BJ (cell line): ENCODE measurements at regions not wholly inside any gene's neighbourhood (a gene's known extent, or its start where the extent isn't known, plus 50 kb on each side); places are given as distances from the start of the nearest gene placed in this dataset.

ENCODE experiments used
- CTCF ChIA-PET: fragments of 350-600 bp; formaldehyde crosslinking; extraction: SDS; loops from one replicate; lab custom pipeline; 2021; ENCODE audit warnings: antibody characterized with exemption, inconsistent platforms; lab: Yijun Ruan, JAX
- POLR2A ChIA-PET: fragments of 300-600 bp; sonication (Branson Sonifier 250); formaldehyde crosslinking; extraction: SDS; loops from one replicate; lab custom pipeline; 2021; ENCODE audit warnings: antibody characterized with exemption; lab: Charles Lee
- DNase-seq: peaks from one replicate; pipeline ENCODE4 v3.0.0-alpha.2; 2011; ENCODE audit warnings: low read depth
- H3K27me3 ChIP-seq: 2 replicates; pipeline ENCODE4 v1.6.0; 2011; ENCODE audit warnings: low read length; ENCODE audit not compliant: control insufficient read depth, insufficient read depth
- H3K36me3 ChIP-seq: 2 replicates; pipeline ENCODE4 v1.5.1; 2011; ENCODE audit warnings: low read length; ENCODE audit not compliant: control insufficient read depth, insufficient read depth
- H3K4me3 ChIP-seq: 2 replicates; pipeline ENCODE4 v1.5.1; 2011; ENCODE audit warnings: low read depth, mild to moderate bottlenecking, control low read depth, low read length
- TF ChIP-seq, protein P1 (sequence below): IDR thresholded peaks from 2 replicates; pipeline ENCODE4 v1.5.1; 2011; ENCODE audit warnings: low read depth, mild to moderate bottlenecking, control low read depth, inconsistent platforms, low read length, moderate library complexity; ENCODE audit not compliant: insufficient read depth

DNA sequence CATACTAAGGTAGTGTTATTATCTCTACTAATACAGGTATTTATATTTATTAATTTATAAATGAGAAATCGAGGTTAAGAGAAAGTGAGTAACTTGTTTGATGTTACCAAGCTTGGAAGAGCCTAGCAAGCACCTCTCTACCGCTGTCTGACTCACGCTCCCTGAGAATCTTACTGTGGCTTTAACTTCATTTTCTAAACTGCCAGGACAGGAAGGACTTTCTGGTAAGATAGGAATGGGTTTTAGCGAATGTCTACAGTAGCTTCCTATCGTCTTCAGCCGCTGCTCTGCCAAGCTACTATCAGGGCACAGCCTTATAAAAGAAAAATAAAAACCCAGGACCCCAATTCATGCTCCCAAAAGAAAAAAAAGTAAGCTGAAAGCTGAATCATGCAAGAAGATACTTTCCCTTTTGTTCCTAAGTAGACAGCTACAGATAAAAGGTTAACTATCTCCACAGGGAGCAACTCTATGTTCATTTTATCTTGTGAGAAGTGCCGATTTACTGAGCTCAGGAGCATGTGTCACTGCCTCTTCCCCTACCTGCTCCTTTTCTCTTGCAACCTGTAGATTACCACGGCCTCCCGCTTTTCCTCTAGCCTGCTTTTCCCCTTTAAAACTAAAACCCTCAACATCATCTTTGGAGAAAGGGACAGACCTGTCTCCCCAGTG, 60.2 kb downstream of the THNSL1 start:
- DNase-seq: no peak
- Histone ChIP-seq H3K4me3 (no peak overlapping the region), H3K27me3 (no peaks in the 10 kb centered on the region), H3K36me3 (no peaks in the 10 kb centered on the region)
- POLR2A ChIA-PET: no interaction called here
- CTCF ChIA-PET: interaction anchor here (1.1 to 6.4 kb wide), 3 partner anchors 10 to 433 kb away, joined by 3 to 40 read pairs (median 9); no protein-coding TSS in a partner anchor
- TF ChIP-seq, protein P1, sequence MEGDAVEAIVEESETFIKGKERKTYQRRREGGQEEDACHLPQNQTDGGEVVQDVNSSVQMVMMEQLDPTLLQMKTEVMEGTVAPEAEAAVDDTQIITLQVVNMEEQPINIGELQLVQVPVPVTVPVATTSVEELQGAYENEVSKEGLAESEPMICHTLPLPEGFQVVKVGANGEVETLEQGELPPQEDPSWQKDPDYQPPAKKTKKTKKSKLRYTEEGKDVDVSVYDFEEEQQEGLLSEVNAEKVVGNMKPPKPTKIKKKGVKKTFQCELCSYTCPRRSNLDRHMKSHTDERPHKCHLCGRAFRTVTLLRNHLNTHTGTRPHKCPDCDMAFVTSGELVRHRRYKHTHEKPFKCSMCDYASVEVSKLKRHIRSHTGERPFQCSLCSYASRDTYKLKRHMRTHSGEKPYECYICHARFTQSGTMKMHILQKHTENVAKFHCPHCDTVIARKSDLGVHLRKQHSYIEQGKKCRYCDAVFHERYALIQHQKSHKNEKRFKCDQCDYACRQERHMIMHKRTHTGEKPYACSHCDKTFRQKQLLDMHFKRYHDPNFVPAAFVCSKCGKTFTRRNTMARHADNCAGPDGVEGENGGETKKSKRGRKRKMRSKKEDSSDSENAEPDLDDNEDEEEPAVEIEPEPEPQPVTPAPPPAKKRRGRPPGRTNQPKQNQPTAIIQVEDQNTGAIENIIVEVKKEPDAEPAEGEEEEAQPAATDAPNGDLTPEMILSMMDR: no peak

DNA sequence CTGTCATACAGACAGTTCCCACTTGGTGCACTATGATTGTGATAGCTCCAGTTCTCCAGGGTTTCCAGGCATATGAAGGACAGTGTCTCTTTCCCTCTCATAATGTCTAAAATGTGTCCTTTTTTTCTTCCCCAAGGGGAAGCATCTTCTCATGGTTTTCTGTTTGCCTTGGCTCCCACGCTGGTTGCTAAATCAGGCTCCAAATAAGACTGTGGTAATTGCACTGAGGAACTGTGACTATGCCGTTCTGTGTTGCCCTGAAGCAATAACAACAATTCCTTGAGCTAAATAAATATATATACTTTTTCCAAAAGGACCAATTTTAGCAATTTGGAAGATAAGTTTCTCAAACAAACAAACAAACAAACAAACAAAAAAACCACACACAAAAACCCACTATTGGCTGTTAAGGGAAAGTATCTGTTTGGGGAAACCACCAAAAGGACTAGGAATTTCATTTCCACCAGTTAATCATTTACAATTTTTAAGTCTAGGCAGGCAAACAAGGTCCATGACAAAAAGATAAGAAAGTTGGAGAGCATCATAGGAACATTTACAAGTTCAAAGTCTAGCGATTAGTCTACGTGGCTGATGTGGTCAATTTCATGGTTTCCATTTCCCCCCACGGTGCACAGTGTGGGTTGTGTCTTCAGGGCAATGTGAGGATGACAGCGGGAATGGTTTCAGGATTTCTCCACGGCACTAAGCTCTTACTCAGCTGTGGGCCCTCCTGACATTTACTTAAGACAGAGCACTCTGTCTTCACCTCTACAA, 62.4 kb downstream of the THNSL1 start:
- H3K4me3 ChIP-seq: no peak overlapping the region
- H3K36me3 ChIP-seq: no peaks in the 10 kb centered on the region
- no peaks in the 10 kb centered on the region for H3K27me3 ChIP-seq
- DNase-seq: no peak
- CTCF ChIA-PET: interaction anchor here (1.8 to 6.4 kb wide), 3 partner anchors 12 to 435 kb away, joined by 6 to 40 read pairs (median 9); no protein-coding TSS in a partner anchor
- POLR2A ChIA-PET: interaction anchor here (0.6 kb wide), 1 partner anchor 147 kb away, joined by 3 read pairs; no protein-coding TSS in a partner anchor
- TF ChIP-seq, protein P1: no peak

DNA sequence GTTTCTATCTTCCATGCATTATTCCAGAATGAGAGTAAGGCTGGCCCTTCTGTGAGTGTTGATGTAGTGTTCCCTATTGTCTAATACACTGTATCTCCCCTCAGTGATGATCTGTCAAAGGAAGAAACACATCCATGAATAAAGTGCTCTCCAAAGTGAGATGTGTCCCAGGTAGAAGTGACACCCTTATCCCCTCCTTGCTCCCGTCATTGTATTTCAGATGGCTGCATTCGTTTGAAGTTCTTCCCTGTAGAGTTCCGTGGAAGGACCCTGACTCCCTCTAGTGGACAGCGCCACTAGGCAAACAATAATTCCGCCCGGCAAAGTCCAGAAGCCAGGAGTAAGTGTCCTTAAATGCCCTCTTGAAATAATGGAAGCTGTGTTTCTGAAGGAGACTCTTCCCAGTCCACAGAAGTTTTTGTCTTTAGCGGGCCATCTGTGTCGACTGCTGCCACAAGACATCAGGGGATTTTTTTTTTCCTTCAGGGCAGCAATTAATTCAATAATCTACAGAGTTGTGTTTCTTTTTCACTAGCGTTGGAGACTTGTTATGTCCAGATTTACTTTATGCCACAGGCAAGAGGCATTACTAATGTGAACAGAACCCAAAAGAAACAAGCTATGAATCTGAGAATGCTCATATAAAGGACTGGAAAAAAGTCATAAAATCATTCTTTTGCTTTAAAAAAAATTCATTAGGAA, 64.6 kb downstream of the THNSL1 start:
- Histone ChIP-seq H3K36me3 (no peaks in the 10 kb centered on the region), H3K4me3 (peak overlapping the region; percentile 11; the same call in 1 of the 2 replicates), H3K27me3 (no peaks in the 10 kb centered on the region)
- ChIA-PET CTCF (interaction anchor here (0.6 to 6.4 kb wide), 42 partner anchors 9 to 522 kb away, joined by 3 to 40 read pairs (median 4); no protein-coding TSS in a partner anchor), POLR2A (interaction anchor here (0.6 to 0.8 kb wide), 5 partner anchors 128 to 568 kb away, joined by 3 to 13 read pairs (median 3); no protein-coding TSS in a partner anchor)
- peak; percentile 87 for DNase-seq
- TF ChIP-seq, protein P1: peak; percentile 95

DNA sequence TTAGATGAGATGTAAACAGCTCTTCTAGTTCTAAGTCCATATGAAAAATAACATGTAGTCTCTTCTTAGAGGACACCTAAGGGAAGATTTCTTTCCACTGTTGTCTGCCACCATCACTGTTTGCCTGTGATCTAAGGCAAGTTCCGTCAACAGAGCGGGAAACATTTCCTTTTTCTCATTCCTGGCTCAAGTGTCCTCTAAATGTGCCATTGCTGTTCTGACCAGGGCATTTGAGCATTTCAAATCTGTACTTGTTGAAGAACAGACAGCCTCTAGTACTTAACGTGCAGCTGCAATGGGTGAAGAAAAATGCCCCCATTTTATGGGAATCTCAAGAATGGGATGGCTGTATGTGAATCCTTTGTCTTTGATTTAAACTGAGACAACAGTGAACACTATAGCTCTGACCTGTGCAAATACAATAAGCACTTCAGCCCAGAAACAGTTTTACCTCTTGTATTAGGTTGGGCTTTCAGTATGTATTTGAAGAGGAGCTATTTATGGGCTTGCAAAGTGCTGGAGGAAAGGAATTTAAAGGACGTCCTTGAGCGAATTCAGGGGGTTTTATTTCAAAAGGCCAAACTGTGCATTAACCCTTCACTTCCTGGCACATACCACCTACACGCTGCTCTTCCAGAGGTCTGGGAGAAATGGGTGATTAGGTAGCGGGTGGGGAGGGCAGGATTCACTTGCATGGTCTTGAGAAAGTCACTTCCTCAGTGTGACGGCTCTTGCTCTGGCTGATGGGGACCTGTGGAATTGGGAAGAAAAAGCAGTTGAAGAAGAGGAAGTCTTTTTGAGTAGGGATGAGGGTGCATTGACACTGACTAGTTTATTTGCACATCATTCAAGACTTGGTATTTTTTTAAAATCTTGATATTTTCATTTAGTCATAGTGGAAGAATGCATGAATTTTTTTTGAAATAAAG, 66.1 kb downstream of the THNSL1 start:
- Histone ChIP-seq H3K4me3 (no peak overlapping the region), H3K27me3 (no peaks in the 10 kb centered on the region), H3K36me3 (no peaks in the 10 kb centered on the region)
- ChIA-PET POLR2A (no interaction called here), CTCF (interaction anchor here (1.2 to 6.4 kb wide), 8 partner anchors 16 to 524 kb away, joined by 3 to 40 read pairs (median 6); no protein-coding TSS in a partner anchor)
- no peak for DNase-seq
- TF ChIP-seq, protein P1: no peak
